GM12878 (cell line): ENCODE measurements at regions not wholly inside any gene's neighbourhood (a gene's known extent, or its start where the extent isn't known, plus 50 kb on each side); places are given as distances from the start of the nearest gene placed in this dataset.

Experiments used
- ATAC-seq: fragments of 200-7000 bp; cut with Tn5 transposase; 3 replicates; pipeline ENCODE4 v1.9.1; 2020; ENCODE audit warnings: mild to moderate bottlenecking, moderate library complexity
- BruUV-seq: library from RNA; stranded (reverse); fragments of 400-500 nt; replicated peaks from 2 replicates; lab custom pipeline; 2021; lab: Mats Ljungman, UMichigan
- CTCF ChIA-PET: fragments of 300-600 bp; sonication (Branson Sonifier 250); formaldehyde crosslinking; extraction: SDS; loops from one replicate; lab custom pipeline; 2021; ENCODE audit warnings: inconsistent platforms; lab: Yijun Ruan, JAX
- POLR2A ChIA-PET: fragments of 350-600 bp; formaldehyde crosslinking; extraction: SDS; loops from one replicate; lab custom pipeline; 2021; ENCODE audit warnings: inconsistent platforms; lab: Charles Lee
- RAD21 ChIA-PET: fragments of 300-600 bp; sonication (Branson Sonifier 250); formaldehyde crosslinking; loops from one replicate; lab custom pipeline; 2023; ENCODE audit warnings: antibody characterized with exemption; ENCODE audit not compliant: unreplicated experiment; lab: Charles Lee
- SMC1A ChIA-PET: fragments of 300-600 bp; sonication (Branson Sonifier 250); formaldehyde crosslinking; loops from one replicate; lab custom pipeline; 2023; ENCODE audit not compliant: unreplicated experiment, uncharacterized antibody; lab: Charles Lee
- DNase-seq: peaks from one replicate; pipeline ENCODE4 v3.0.0-alpha.2; 2011; ENCODE audit warnings: low read depth, low spot score
- FAIRE-seq: peaks from 3 replicates; lab custom pipeline; 2011; peaks lifted over from hg19 to GRCh38; lab: Jason Lieb, UNC
- H2AFZ ChIP-seq: 2 replicates; pipeline ENCODE4 v1.6.0; 2011; ENCODE audit warnings: low read depth, low read length, control low read depth; ENCODE audit not compliant: control insufficient read depth
- H3K27ac ChIP-seq: 2 replicates; pipeline ENCODE4 v1.5.1; 2011; ENCODE audit warnings: control low read depth; ENCODE audit not compliant: control insufficient read depth, insufficient read depth
- H3K27me3 ChIP-seq, 2 experiments: replicated peaks in 1 of 2; 2 replicates each; pipeline versions ENCODE4 v1.6.0 to v1.6.1; 2011; ENCODE audit warnings: low read length in 1 of 2; ENCODE audit not compliant: control insufficient read depth in 2 of 2, insufficient read depth in 2 of 2
- H3K36me3 ChIP-seq, 2 experiments: 2 replicates each; pipeline ENCODE4 v1.5.1; 2011; ENCODE audit warnings: low read length in 1 of 2; ENCODE audit not compliant: control insufficient read depth in 2 of 2, insufficient read depth in 2 of 2
- H3K4me1 ChIP-seq: 2 replicates; pipeline ENCODE4 v1.6.1; 2011; ENCODE audit warnings: mild to moderate bottlenecking, low read length, moderate library complexity, mixed read lengths; ENCODE audit not compliant: control insufficient read depth, insufficient read depth
- H3K4me2 ChIP-seq: 2 replicates; pipeline ENCODE4 v1.6.0; 2011; ENCODE audit warnings: control low read depth; ENCODE audit not compliant: control insufficient read depth, insufficient read depth
- H3K4me3 ChIP-seq: fragments of 200-600 bp; sonication (generic); 2 replicates; pipeline ENCODE4 v1.5.1; 2016
- H3K79me2 ChIP-seq: 2 replicates; pipeline ENCODE4 v1.6.0; 2011; ENCODE audit warnings: low read length; ENCODE audit not compliant: control insufficient read depth, insufficient read depth
- H3K9ac ChIP-seq: 2 replicates; pipeline ENCODE4 v1.8.0; 2011; ENCODE audit warnings: low read length, control low read depth, mixed read lengths; ENCODE audit not compliant: control insufficient read depth, insufficient read depth
- H3K9me3 ChIP-seq: replicated peaks from 3 replicates; pipeline ENCODE4 v1.5.1; 2011; ENCODE audit warnings: mild to moderate bottlenecking, low read length; ENCODE audit not compliant: control insufficient read depth, insufficient read depth
- H4K20me1 ChIP-seq: 2 replicates; pipeline ENCODE4 v1.6.0; 2011; ENCODE audit not compliant: control insufficient read depth, insufficient read depth
- CHD2 ChIP-seq: IDR thresholded peaks from 2 replicates; pipeline ENCODE4 v1.6.1; 2011; ENCODE audit warnings: low read depth, low read length, improper control_type of control experiment, borderline replicate concordance
- E4F1 ChIP-seq: fragments of 450-650 bp; IDR thresholded peaks from 2 replicates; pipeline ENCODE4 v1.6.1; 2018; ENCODE audit warnings: borderline replicate concordance, mild to moderate bottlenecking; ENCODE audit not compliant: partially characterized antibody
- EGR1 ChIP-seq, 2 experiments: IDR thresholded peaks; 1 replicate in 1 of 2; 2 replicates in 1 of 2; pipeline ENCODE4 v1.6.1; 2011 to 2012; ENCODE audit warnings: low read depth in 2 of 2, low read length in 2 of 2, borderline replicate concordance in 1 of 2, mild to moderate bottlenecking in 1 of 2, moderate library complexity in 1 of 2
- EP300 ChIP-seq, 2 experiments: fragments of 150-350 bp in 1 of 2; IDR thresholded peaks; 2 replicates each; pipeline ENCODE4 v1.6.1; 2011 to 2012; ENCODE audit warnings: low read depth in 2 of 2, low read length in 2 of 2, borderline replicate concordance in 1 of 2, improper control_type of control experiment in 1 of 2, inconsistent platforms in 1 of 2; ENCODE audit not compliant: control insufficient read depth in 1 of 2
- FOXK2 ChIP-seq: fragments of 450-650 bp; IDR thresholded peaks from 2 replicates; pipeline ENCODE4 v1.6.1; 2017; ENCODE audit warnings: mild to moderate bottlenecking, moderate library complexity
- MXI1 ChIP-seq: fragments of 150-350 bp; IDR thresholded peaks from 2 replicates; pipeline ENCODE4 v1.6.1; 2011; ENCODE audit warnings: low read depth, mild to moderate bottlenecking, inconsistent platforms, low read length, improper control_type of control experiment
- NFYB ChIP-seq: IDR thresholded peaks from 2 replicates; pipeline ENCODE4 v1.6.1; 2011; ENCODE audit warnings: low read depth, mild to moderate bottlenecking, low read length, improper control_type of control experiment, moderate library complexity; ENCODE audit not compliant: insufficient read depth
- PRDM15 ChIP-seq: fragments of 450-650 bp; formaldehyde crosslinking; IDR thresholded peaks from 2 replicates; pipeline ENCODE4 v1.4.0; 2020; ENCODE audit warnings: mild to moderate bottlenecking, moderate library complexity
- SMARCA5 ChIP-seq: fragments of 450-650 bp; IDR thresholded peaks from 2 replicates; pipeline ENCODE4 v1.6.1; 2017; ENCODE audit warnings: mild to moderate bottlenecking
- ZBTB33 ChIP-seq: fragments of 450-650 bp; IDR thresholded peaks from 2 replicates; pipeline ENCODE4 v1.6.1; 2017; ENCODE audit warnings: mild to moderate bottlenecking
- ZSCAN29 ChIP-seq: fragments of 450-650 bp; IDR thresholded peaks from 2 replicates; pipeline ENCODE4 v1.6.1; 2017; ENCODE audit warnings: mild to moderate bottlenecking, moderate library complexity
- WGBS: methylation state at CpG from one replicate; pipeline ENCODE4 v1.1.6; 2016; ENCODE audit warnings: low lambda C conversion rate; ENCODE audit not compliant: insufficient replicate concordance, insufficient coverage; ENCODE audit errors: missing lambda C conversion rate; 5-methylcytosine and 5-hydroxymethylcytosine counted together
- in situ Hi-C: fragments of 300-500 bp; cut with MboI; formaldehyde crosslinking; loops from 9 replicates; pipeline ENCODE4 v1.14.3; 2018; ENCODE audit warnings: mixed read lengths
- intact Hi-C: fragments of 100-400 bp; cut with micrococcal nuclease; formaldehyde crosslinking; loops from one replicate; pipeline ENCODE4 v1.14.2; 2022; ENCODE audit not compliant: unreplicated experiment
- TF ChIP-seq, protein P1 (sequence below): fragments of 450-650 bp; IDR thresholded peaks from 2 replicates; pipeline ENCODE4 v1.6.1; 2017; ENCODE audit warnings: antibody characterized with exemption, mild to moderate bottlenecking, moderate library complexity

GRCh38 chr6:87936065-87936464, 111.6 kb upstream of the SPACA1 start:
- ChIA-PET SMC1A (interaction anchor here (12.2 kb wide), 1 partner anchor 104 kb away, joined by 127 read pairs; no protein-coding TSS in a partner anchor), RAD21 (no interaction called here), POLR2A (no interaction called here), CTCF (interaction anchor here (0.8 to 1.6 kb wide), 2 partner anchors 104 to 302 kb away, joined by 3 read pairs; no protein-coding TSS in a partner anchor)
- Histone ChIP-seq H3K9me3 (no peaks in the 10 kb centered on the region), H3K4me3 (no peak overlapping the region), H3K4me2 (no peak overlapping the region), H3K27ac (no peak overlapping the region), H3K4me1 (no peaks in the 10 kb centered on the region), H4K20me1 (no peaks in the 10 kb centered on the region), H2AFZ (no peak overlapping the region), H3K79me2 (no peaks in the 10 kb centered on the region), H3K9ac (no peak overlapping the region), H3K27me3 (no peaks in the 10 kb centered on the region), H3K36me3 (no peaks in the 10 kb centered on the region)
- ATAC-seq (no peak), FAIRE-seq (no peak), DNase-seq (no peak)
- WGBS, result 63% methylated on average over 9 of the region's 9 CpGs
- BruUV-seq, result no TSS peak
- in situ Hi-C loops (no loop called here), intact Hi-C loops (no loop called here)
- TF ChIP-seq ZSCAN29 (no peak), PRDM15 (CRISPR knock-in tag) (no peak), EGR1 (IDR thresholded peaks at IDR 0.05; ENCODE audit: borderline replicate concordance in 1 of 2, low read depth in 2 of 2, low read length in 2 of 2) (no peak), FOXK2 (no peak), CHD2 (no peak), E4F1 (no peak), EP300 (IDR thresholded peaks at IDR 0.05; ENCODE audit: borderline replicate concordance in 1 of 2, control insufficient read depth in 1 of 2, low read depth in 2 of 2, low read length in 2 of 2) (no peak), NFYB (no peak), ZBTB33 (no peak), MXI1 (no peak), SMARCA5 (no peak)
- TF ChIP-seq, protein P1, sequence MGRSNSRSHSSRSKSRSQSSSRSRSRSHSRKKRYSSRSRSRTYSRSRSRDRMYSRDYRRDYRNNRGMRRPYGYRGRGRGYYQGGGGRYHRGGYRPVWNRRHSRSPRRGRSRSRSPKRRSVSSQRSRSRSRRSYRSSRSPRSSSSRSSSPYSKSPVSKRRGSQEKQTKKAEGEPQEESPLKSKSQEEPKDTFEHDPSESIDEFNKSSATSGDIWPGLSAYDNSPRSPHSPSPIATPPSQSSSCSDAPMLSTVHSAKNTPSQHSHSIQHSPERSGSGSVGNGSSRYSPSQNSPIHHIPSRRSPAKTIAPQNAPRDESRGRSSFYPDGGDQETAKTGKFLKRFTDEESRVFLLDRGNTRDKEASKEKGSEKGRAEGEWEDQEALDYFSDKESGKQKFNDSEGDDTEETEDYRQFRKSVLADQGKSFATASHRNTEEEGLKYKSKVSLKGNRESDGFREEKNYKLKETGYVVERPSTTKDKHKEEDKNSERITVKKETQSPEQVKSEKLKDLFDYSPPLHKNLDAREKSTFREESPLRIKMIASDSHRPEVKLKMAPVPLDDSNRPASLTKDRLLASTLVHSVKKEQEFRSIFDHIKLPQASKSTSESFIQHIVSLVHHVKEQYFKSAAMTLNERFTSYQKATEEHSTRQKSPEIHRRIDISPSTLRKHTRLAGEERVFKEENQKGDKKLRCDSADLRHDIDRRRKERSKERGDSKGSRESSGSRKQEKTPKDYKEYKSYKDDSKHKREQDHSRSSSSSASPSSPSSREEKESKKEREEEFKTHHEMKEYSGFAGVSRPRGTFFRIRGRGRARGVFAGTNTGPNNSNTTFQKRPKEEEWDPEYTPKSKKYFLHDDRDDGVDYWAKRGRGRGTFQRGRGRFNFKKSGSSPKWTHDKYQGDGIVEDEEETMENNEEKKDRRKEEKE, result no peak
